H1 (cell line): ENCODE measurements at regions not wholly inside any gene's neighbourhood (a gene's known extent, or its start where the extent isn't known, plus 50 kb on each side); places are given as distances from the start of the nearest gene placed in this dataset.

Source experiments
- ATF2 ChIP-seq: IDR thresholded peaks from 2 replicates; pipeline ENCODE4 v1.6.1; 2012; ENCODE audit warnings: low read length, inconsistent platforms
- CTCF ChIP-seq, 3 experiments: IDR thresholded peaks; 1 replicate in 2 of 3; 2 replicates in 1 of 3; pipeline versions ENCODE4 v1.5.1 to v1.6.1; 2011; ENCODE audit warnings: low read length in 3 of 3, mild to moderate bottlenecking in 3 of 3, inconsistent platforms in 2 of 3, low read depth in 1 of 3, moderate library complexity in 1 of 3; ENCODE audit not compliant: insufficient read depth in 1 of 3; ENCODE audit errors: control extremely low read depth in 1 of 3
- KDM1A ChIP-seq: fragments of 200-600, 300-600 bp; sonication (generic); IDR thresholded peaks from 2 replicates; pipeline ENCODE4 v1.7.1; 2016; ENCODE audit warnings: mild to moderate bottlenecking, low read length, borderline replicate concordance
- RAD21 ChIP-seq, 2 experiments: IDR thresholded peaks in 1 of 2; conservative IDR thresholded peaks in 1 of 2; 2 replicates each; pipeline ENCODE4 v1.6.1; 2011; ENCODE audit warnings: low read depth in 2 of 2, low read length in 2 of 2, improper control_type of control experiment in 1 of 2, inconsistent platforms in 1 of 2, mild to moderate bottlenecking in 1 of 2, moderate library complexity in 1 of 2
- SIRT6 ChIP-seq: IDR thresholded peaks from one replicate; pipeline ENCODE4 v1.7.1; 2012; ENCODE audit warnings: low read length, inconsistent platforms
- TAF7 ChIP-seq: optimal IDR thresholded peaks from 2 replicates; pipeline ENCODE3; 2011; ENCODE audit warnings: low read depth, mild to moderate bottlenecking, inconsistent platforms, low read length, moderate library complexity, borderline replicate concordance

GRCh38 chr5:43973908-43974307 lies 370.9 kb downstream of the NNT start (continued):
- TF ChIP-seq KDM1A (no peak), RAD21 (IDR thresholded peaks at IDR 0.05 in 1 of 2, conservative IDR thresholded peaks at IDR 0.05 in 1 of 2; ENCODE audit: low read depth in 2 of 2, low read length in 2 of 2) (no peak), CTCF (IDR thresholded peaks at IDR 0.05; ENCODE audit: control extremely low read depth in 1 of 3, insufficient read depth in 1 of 3, low read depth in 1 of 3, low read length in 3 of 3) (no peak), TAF7 (no peak), SIRT6 (no peak), ATF2 (no peak)
